ENCODE measurements at regions not wholly inside any gene's neighbourhood (a gene's known extent, or its start where the extent isn't known, plus 50 kb on each side); places are given as distances from the start of the nearest gene placed in this dataset.

DNA sequence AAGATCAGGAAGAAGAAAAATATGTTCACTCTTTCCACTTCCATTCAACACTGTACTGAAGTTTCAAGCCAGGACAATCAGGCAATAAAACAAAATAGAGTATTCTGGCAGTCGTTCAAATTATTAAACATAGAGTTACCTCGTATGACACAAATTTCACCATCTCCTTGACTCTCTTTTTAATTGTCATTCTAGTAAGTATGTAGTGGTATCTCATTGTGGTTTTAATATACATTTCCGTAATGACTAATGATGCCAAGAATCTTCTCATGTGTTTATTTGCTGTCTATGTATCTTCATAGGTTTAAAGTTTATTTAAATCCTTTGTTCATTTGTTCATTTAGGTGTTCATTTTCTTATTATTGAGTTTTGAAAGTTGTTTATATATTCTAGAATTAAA, 352.2 kb downstream of the IDS start:
- DNase-seq (ENCODE audit: low spot score): no peak

DNA sequence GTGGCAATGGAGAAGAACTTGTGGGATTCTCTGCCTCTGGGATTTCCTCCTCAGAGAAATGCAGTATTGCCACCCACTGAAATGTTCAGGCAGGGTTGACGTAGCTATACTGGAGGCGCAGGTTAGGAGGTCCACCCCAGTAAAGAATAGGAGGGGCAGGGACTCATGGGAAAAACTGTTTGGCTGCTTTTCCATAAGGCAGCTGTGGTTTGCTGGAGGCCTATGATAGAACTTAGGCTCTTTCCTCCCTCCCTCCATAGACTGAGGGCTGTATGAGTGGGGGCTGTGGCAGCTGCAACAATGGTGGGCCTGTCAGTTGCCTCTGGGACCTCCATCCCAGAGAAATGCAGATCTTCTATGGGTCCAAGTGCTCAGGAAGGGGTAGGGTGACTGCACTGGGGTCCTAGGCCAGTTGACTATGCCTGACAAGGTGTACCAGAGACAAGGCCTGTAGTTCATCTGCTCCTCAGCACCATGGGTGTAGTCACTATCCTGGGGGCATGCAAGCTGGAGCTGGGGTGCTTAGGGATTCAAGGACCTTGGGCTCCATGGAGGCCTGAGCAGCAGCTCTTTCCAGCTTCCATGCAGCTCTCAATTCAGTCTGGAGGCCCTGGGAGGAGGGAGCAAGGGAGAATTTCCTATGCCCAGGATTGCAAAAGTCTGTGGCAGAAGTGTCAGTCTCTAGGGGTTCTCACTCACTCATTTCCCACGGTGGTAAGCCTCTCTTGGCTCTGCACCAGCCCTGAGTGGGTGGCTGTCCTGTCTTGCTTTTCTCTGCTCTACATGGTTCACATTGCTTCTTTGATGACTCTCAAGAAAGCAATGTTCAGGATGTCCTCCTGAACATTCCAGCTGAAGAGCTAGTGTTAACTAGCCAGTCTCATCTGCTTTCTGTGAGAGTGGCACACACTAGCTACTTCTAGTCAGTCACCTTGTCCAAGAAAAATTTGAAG, 353.0 kb downstream of the IDS start:
- DNase-seq (ENCODE audit: low spot score): no peak

DNA sequence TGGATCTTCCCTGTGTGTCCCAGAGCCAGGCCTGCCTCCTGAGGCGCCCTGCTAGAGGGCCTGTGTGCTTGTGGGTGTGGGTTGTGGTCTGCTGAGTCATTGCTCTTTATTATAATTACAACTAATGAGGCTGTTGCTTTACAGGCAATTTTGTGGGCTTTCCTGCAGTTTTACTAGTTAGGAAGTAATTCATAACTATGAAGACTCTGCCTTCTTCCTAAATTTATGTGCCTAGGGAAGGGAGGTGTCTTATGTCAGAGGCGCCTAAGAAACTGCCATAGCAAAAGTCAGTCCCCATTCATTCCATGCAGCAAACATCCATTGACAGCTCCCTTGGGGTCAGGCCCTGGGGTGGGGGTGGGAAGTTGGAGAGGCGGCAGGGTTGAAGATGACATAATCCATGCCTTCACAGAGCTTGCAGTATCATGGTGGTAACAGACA, 359.2 kb downstream of the IDS start:
- DNase-seq (ENCODE audit: low spot score): no peak

DNA sequence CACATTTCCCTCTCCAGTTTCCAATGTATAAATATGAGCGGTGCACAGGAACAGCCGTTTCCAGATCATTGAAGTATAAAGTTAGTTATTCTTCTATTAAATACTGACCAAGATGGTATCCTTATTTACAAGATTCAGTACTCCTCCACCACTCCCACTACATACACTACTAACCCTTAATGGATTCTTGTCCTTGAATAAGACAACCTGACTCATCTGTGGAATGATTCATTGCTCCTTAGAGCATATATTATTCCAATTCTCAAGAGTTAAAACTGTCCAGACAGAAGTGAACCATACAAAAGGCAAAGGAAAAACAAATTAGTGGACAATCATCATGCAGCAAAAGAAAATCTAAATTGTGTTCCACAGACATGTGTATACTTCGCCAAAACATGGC, 373.3 kb downstream of the IDS start:
- no peak for DNase-seq (ENCODE audit: low spot score)

DNA sequence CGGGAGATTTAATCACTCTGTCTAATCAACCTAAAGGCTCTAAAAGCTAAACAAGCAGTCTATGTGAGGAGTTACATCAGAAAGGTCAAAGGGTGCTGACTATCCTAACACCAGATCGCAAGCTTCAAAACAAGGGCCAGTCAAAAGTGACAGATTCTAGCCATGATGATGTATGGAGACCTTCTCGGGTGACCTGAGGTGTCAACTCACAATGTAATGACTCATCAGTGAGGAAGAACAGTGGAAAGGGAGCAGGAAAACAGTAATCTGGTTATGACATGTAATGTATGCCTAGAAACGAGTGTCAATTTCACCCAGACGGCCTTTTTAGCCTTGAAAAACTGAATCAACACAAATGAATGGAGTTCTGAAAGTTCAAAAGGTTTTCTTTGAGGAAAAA, 375.3 kb downstream of the IDS start:
- no peak for DNase-seq (ENCODE audit: low spot score)

DNA sequence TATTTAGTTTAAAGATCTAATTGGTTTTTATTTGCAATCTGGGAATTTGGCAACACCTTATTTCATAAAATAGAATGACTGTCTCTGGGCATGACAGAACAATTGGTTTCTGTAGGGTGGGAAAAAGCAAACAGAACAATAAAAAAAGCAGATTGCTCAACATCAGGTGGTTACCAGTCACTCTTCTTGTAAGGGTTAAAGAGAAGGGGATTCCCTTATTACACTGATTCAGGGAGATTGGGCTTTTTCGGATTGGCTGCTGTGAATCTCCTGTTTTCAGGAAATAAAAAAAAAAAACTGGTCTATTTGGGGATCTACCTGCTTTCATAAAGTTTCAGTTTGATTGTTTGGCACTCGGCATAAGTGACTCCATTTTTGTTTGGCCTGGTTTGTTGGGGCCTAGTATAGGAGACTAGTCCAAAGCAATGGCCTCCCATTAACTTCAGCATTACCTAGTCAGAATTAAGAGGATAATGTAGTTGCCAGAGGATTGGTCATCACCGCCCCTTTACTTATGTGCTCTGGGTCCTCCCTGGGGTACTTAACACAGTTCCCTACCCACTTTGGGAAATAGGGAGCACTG, 380.5 kb downstream of the IDS start:
- no peak for DNase-seq (ENCODE audit: low spot score)

DNA sequence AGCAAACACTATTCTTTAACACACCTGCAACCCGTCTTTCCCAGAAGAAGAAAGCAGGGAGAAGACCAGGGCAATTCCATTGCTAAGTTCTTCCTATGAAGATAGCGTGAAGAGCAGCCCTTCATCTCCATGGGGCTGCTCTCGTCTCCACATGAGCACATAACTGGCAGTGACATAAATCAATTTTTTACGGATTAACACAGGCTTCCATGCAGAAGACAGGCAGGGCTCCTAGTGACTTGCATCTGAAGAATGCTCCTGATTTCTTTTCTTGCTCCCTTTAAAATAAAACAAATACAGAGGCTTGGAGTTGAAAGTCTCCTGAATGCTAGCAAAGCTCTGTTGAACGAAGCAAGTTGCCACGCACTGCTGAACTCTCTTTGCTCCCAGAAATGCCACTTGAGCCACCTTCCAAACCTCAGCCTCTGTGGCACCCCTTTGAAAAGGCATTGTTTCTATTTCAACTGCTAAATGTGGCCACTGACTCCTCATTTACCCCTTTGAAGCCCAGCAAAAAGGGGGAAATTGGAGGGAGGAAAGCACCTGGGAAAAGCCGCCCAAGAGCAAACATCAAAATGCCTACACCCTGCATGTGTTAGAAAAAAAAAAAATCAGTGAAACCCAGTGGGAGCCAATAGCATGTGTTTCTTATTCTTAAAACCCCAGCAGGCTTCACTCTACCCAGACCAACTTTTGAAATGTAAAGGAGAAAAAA, 383.7 kb downstream of the IDS start:
- DNase-seq (ENCODE audit: low spot score): no peak

DNA sequence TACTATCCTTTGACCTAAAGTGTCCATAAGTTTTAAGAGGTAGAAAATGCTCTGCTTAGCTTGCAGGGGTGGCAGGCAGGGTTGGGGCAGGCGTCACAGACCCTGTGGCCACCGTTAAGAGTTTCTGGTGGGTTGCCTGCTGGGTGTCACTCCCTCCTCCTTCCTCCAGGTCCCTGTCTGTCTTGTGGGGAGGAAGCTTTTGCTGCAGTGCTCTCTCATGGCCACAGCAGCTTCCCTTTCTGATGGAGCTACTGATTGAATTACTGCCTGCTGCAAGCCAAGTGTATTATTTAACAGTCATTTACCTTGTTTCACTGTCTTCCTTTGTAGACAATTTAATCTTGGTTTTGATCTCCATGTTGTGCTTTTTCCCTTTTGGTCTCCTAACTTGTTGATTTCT, 384.6 kb downstream of the IDS start:
- DNase-seq (ENCODE audit: low spot score): no peak

DNA sequence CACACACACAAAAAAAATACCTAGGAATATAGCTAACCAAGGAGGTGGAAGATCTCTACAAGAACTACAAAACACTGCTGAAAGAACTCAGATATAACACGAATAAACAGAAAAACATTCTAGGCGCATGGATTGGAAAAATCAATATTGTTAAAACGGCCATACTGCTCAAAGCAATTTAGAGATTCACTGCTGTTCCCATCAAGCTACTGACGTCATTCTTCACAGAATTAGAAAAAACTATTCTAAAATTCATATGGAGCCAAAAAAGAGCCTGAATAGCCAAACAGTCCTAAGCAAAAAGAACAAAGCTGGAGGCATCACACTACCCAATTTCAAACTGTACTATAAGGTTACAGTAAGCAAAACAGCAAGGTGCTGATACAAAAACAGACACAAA, 390.2 kb downstream of the IDS start:
- DNase-seq (ENCODE audit: low spot score): no peak

DNA sequence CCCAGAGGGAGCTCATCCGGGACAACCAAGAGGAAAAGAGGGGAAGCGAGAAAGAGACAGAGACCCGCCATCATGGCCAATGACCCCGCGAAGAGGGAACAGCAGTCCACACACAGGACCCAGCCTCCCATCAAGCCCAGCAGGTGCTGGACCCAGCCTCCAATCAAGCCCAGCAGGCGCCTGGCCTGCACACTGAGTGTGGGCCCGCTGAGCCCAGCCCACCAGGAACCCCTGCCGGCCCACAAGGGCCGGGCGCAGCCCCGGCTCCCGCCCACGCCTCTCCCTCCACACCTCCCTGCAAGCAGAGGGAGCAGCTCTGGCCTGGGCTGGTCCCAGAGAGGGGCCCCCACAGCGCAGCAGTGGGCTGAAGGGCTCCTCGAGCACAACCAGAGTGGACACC, 391.1 kb downstream of the IDS start:
- no peak for DNase-seq (ENCODE audit: low spot score)

DNA sequence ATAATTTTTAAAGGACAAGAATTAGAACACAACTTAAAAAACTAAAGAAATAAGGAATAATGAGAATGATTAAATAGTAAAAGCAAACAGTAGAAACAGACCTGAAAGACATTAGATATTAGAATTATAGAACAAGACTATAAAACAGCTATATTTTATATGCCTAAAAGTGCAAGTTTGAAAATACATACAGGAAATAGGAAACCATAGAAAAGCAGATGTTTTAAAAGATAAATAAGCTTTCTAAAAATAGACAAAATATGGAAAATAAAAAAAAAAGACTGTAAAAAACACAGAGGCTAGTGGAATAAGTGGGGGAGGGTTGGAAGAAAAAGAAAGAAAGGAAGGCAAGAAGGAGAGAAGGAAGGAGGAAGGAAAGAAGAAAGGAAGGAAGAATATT, 407.3 kb downstream of the IDS start:
- no peak for DNase-seq (ENCODE audit: low spot score)

DNA sequence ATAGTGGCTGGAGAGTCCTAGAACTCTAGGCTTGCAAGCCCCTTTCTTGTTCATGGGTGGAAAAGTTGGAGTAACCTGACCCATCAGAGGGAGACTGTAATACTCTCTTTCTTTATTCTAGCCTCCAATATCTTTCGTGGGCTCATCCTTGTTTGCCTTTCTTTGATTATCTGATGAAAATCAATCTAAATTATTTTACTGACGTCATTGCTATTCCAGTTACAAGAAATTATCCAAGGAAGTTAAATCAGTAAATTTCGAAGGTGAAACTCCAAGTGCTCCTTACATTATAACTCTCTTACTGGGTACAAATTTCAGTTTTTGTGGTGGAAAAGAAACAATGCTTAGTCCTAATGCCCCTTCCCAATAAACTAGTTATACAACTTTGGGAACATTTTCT, 412.9 kb downstream of the IDS start:
- DNase-seq (ENCODE audit: low spot score): no peak

DNA sequence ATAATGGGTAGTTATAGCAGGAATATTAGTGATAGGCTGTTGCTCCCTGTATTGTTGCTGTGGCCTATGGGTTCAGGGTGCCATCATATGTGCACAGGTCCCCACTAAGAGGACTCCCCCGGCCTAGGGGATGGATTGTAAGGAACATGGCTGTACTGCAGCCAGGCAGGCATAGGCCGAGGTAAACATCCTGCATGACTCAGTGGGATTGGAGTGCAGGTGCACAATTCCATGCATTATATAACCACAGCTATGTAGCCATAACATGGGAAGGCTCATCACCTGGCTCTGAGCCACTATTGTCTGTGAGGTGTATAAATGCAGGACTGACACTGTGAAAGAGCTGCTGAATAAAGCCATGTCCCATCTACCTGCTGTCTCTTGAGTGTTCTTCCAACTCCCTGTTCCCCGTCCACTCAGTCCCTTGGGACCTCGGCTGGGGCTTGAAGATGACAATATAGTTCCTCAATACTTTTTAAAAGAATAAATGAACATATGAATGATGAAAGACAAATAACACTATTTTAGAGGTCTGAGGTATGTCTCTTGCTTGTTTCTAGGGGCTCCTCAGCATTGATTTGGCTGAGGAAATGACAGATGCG, 425.2 kb downstream of the IDS start:
- no peak for DNase-seq (ENCODE audit: low spot score)

DNA sequence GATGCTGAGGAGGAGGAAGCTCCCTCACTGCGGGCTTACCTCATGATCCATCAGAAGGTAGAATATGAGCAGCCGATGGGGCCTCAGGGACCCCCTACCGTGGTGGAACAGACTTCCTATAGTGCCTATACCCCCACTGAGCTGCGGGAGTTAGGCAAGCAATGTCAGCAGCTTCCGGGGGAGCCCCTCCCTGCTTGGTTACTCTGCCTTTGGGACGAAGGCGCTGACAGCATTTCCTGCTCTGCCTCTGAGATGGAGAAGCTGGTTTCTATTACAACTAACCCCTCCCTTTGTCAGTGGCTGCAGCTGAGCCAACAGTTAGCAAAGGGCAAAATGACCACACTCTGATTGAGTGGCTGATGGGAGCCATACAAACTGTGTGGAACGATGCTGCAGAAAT, 430.7 kb downstream of the IDS start:
- DNase-seq (ENCODE audit: low spot score): no peak

DNA sequence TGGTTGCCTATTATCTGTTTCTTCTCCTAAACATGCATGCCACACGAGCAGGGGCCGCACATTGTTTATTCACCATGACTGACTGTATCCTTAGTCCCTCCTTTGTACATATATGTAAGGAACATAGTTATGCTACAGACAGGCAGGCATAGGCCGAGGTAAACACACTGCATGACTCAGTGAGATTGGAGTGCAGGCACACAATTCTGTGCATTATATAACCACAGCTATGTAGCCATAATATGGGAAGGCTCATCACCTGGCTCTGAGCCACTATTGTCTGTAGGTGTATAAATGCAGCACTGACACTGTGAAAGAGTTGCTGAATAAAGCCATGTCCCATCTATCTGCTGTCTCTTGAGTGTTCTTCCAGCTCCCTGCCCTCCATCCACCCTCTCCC, 431.6 kb downstream of the IDS start:
- DNase-seq (ENCODE audit: low spot score): no peak

DNA sequence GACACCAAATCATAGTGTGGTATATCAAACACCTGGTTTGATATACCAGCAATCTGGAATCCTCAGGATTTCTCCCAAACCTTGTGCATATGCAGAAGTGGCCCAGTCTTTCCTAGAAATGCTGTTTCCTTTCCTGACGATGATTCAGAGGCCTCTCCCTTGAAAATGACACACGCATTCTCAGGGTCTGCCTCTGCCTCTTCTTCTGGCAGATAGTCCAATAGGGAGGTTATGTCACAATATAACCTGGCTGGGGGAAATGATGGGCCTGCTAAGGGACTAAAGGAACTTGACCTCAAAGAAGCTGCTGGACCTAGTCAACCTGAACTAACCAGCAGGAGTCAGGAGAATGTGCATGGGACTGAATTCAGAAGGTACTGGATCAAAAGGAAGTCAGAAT, 435.2 kb downstream of the IDS start:
- DNase-seq (ENCODE audit: low spot score): no peak

DNA sequence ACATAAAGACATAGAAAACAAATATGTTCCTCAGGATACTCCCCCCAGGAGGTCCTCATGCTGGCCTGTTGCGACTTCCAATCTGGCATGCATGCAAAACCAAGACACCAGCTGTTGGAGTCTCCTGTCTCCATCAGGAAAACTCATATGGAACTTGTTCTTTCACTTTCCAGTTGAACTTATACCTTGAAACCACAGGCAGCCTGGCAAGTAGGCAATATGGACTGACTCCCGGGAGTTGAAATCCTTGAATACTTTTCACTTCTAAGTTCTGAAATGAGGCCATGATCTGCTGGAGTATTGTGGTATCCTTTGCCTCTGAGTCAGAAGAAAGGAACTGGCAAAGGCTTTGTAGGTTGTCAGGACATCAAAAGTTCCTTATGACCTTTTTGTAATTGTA, 444.2 kb downstream of the IDS start:
- no peak for DNase-seq (ENCODE audit: low spot score)

Data from CD4-positive, alpha-beta T cell treated with Interleukin-15 for 4 hours (primary cell).